Stimulated activated memory B cell treated with anti-CD40 and anti-IgM and Interleukin-4, amounts not matched to agents 10 μg/mL and 1 μg/mL and 100 μg/mL, for 72 hours (primary cell): ENCODE measurements at regions not wholly inside any gene's neighbourhood (a gene's known extent, or its start where the extent isn't known, plus 50 kb on each side); places are given as distances from the start of the nearest gene placed in this dataset.

ENCODE experiments used
- ATAC-seq: fragments of 150-1000 bp; cut with Tn5 transposase; 2 replicates; pipeline ENCODE4 v1.10.0; 2021
- H3K27ac Mint-ChIP-seq: one replicate; pipeline ENCODE4 v1.8.0; 2022; ENCODE audit warnings: mild to moderate bottlenecking, mixed read lengths
- H3K27me3 Mint-ChIP-seq: one replicate; pipeline ENCODE4 v1.8.0; 2022; ENCODE audit warnings: mixed read lengths
- H3K36me3 Mint-ChIP-seq: one replicate; pipeline ENCODE4 v1.8.0; 2022; ENCODE audit warnings: mixed read lengths
- H3K4me1 Mint-ChIP-seq: one replicate; pipeline ENCODE4 v1.8.0; 2022; ENCODE audit warnings: mixed read lengths
- H3K4me3 Mint-ChIP-seq: one replicate; pipeline ENCODE4 v1.8.0; 2022; ENCODE audit warnings: mild to moderate bottlenecking, moderate library complexity, mixed read lengths
- H3K9me3 Mint-ChIP-seq: one replicate; pipeline ENCODE4 v1.8.0; 2022; ENCODE audit warnings: mixed read lengths

GRCh38 chr1:81312272-81312754 is 488.4 kb upstream of the ADGRL2 start:
- H3K4me1 Mint-ChIP-seq: no peaks in the 10 kb centered on the region
- no peaks in the 10 kb centered on the region for H3K9me3 Mint-ChIP-seq
- H3K27me3 Mint-ChIP-seq: no peaks in the 10 kb centered on the region
- ATAC-seq: no peak
- H3K27ac Mint-ChIP-seq: no peak overlapping the region
- H3K4me3 Mint-ChIP-seq: no peak overlapping the region
- no peaks in the 10 kb centered on the region for H3K36me3 Mint-ChIP-seq

- H3K36me3 Mint-ChIP-seq: no peaks in the 10 kb centered on the region
- H3K4me1 Mint-ChIP-seq: no peaks in the 10 kb centered on the region
- H3K27ac Mint-ChIP-seq: no peak overlapping the region
- no peaks in the 10 kb centered on the region for H3K27me3 Mint-ChIP-seq
- no peak overlapping the region for H3K4me3 Mint-ChIP-seq
- no peak for ATAC-seq
- H3K9me3 Mint-ChIP-seq: no peaks in the 10 kb centered on the region
Observed at GRCh38 chr1:81310250-81310649, 490.5 kb upstream of the ADGRL2 start.

- no peaks in the 10 kb centered on the region for H3K4me1 Mint-ChIP-seq
- ATAC-seq: no peak
- no peak overlapping the region for H3K4me3 Mint-ChIP-seq
- no peaks in the 10 kb centered on the region for H3K36me3 Mint-ChIP-seq
- peaks cover 4% of the 10 kb centered on the region for H3K27me3 Mint-ChIP-seq
- no peaks in the 10 kb centered on the region for H3K9me3 Mint-ChIP-seq
- no peak overlapping the region for H3K27ac Mint-ChIP-seq
Observed at GRCh38 chr1:81308191-81308590, 492.5 kb upstream of the ADGRL2 start.

- no peaks in the 10 kb centered on the region for H3K36me3 Mint-ChIP-seq
- H3K4me3 Mint-ChIP-seq: no peak overlapping the region
- no peak for ATAC-seq
- H3K27me3 Mint-ChIP-seq: peaks cover 8% of the 10 kb centered on the region
- no peaks in the 10 kb centered on the region for H3K4me1 Mint-ChIP-seq
- no peak overlapping the region for H3K27ac Mint-ChIP-seq
- no peaks in the 10 kb centered on the region for H3K9me3 Mint-ChIP-seq
Observed at GRCh38 chr1:81307786-81308185, 492.9 kb upstream of the ADGRL2 start.

- Mint-ChIP-seq H3K36me3 (no peaks in the 10 kb centered on the region), H3K27me3 (peaks cover 11% of the 10 kb centered on the region)
- ATAC-seq: peak; percentile 46
Observed at GRCh38 chr1:81305997-81306452, 494.7 kb upstream of the ADGRL2 start.

GRCh38 chr1:81304187-81304586 is 496.5 kb upstream of the ADGRL2 start:
- no peak for ATAC-seq
- Mint-ChIP-seq H3K9me3 (no peaks in the 10 kb centered on the region), H3K4me3 (no peak overlapping the region), H3K36me3 (no peaks in the 10 kb centered on the region), H3K4me1 (no peaks in the 10 kb centered on the region), H3K27me3 (peaks cover 11% of the 10 kb centered on the region), H3K27ac (no peak overlapping the region)

More at GRCh38 chr1:81305997-81306452, 494.7 kb upstream of the ADGRL2 start:
- Mint-ChIP-seq H3K27ac (no peak overlapping the region), H3K9me3 (no peaks in the 10 kb centered on the region), H3K4me1 (no peaks in the 10 kb centered on the region), H3K4me3 (no peak overlapping the region)

- Mint-ChIP-seq H3K27ac (no peak overlapping the region), H3K9me3 (no peaks in the 10 kb centered on the region), H3K4me3 (no peak overlapping the region), H3K4me1 (no peaks in the 10 kb centered on the region), H3K27me3 (peaks cover 11% of the 10 kb centered on the region), H3K36me3 (no peaks in the 10 kb centered on the region)
- ATAC-seq: no peak
Observed at GRCh38 chr1:81299892-81300291, 500.8 kb upstream of the ADGRL2 start.

GRCh38 chr1:81298266-81298665 is 502.5 kb upstream of the ADGRL2 start:
- H3K36me3 Mint-ChIP-seq: no peaks in the 10 kb centered on the region
- no peaks in the 10 kb centered on the region for H3K4me1 Mint-ChIP-seq
- no peaks in the 10 kb centered on the region for H3K9me3 Mint-ChIP-seq
- ATAC-seq: no peak
- no peak overlapping the region for H3K4me3 Mint-ChIP-seq
- peaks cover 8% of the 10 kb centered on the region for H3K27me3 Mint-ChIP-seq
- H3K27ac Mint-ChIP-seq: no peak overlapping the region

- H3K36me3 Mint-ChIP-seq: no peaks in the 10 kb centered on the region
- H3K4me3 Mint-ChIP-seq: no peak overlapping the region
- no peak overlapping the region for H3K27ac Mint-ChIP-seq
- no peaks in the 10 kb centered on the region for H3K27me3 Mint-ChIP-seq
- H3K9me3 Mint-ChIP-seq: no peaks in the 10 kb centered on the region
- H3K4me1 Mint-ChIP-seq: no peaks in the 10 kb centered on the region
- ATAC-seq: no peak
Observed at GRCh38 chr1:81296601-81297000, 504.1 kb upstream of the ADGRL2 start.

GRCh38 chr1:81290326-81290725 is 510.4 kb upstream of the ADGRL2 start:
- H3K9me3 Mint-ChIP-seq: no peaks in the 10 kb centered on the region
- no peaks in the 10 kb centered on the region for H3K4me1 Mint-ChIP-seq
- no peak for ATAC-seq
- H3K4me3 Mint-ChIP-seq: no peak overlapping the region
- no peaks in the 10 kb centered on the region for H3K36me3 Mint-ChIP-seq
- no peak overlapping the region for H3K27ac Mint-ChIP-seq
- no peaks in the 10 kb centered on the region for H3K27me3 Mint-ChIP-seq

- no peaks in the 10 kb centered on the region for H3K36me3 Mint-ChIP-seq
- H3K4me3 Mint-ChIP-seq: no peak overlapping the region
- no peaks in the 10 kb centered on the region for H3K9me3 Mint-ChIP-seq
- no peak for ATAC-seq
- H3K27ac Mint-ChIP-seq: no peak overlapping the region
- no peaks in the 10 kb centered on the region for H3K4me1 Mint-ChIP-seq
- H3K27me3 Mint-ChIP-seq: no peaks in the 10 kb centered on the region
Observed at GRCh38 chr1:81288689-81289088, 512.0 kb upstream of the ADGRL2 start.

- no peaks in the 10 kb centered on the region for H3K27me3 Mint-ChIP-seq
- H3K27ac Mint-ChIP-seq: no peak overlapping the region
- no peaks in the 10 kb centered on the region for H3K4me1 Mint-ChIP-seq
- ATAC-seq: no peak
- no peaks in the 10 kb centered on the region for H3K9me3 Mint-ChIP-seq
- H3K36me3 Mint-ChIP-seq: no peaks in the 10 kb centered on the region
- H3K4me3 Mint-ChIP-seq: no peak overlapping the region
Observed at GRCh38 chr1:81287411-81288080, 513.2 kb upstream of the ADGRL2 start.

- Mint-ChIP-seq H3K4me1 (no peaks in the 10 kb centered on the region), H3K36me3 (no peaks in the 10 kb centered on the region), H3K9me3 (no peaks in the 10 kb centered on the region), H3K4me3 (no peak overlapping the region), H3K27ac (no peak overlapping the region), H3K27me3 (no peaks in the 10 kb centered on the region)
- no peak for ATAC-seq
Observed at GRCh38 chr1:81270051-81270450, 530.7 kb upstream of the ADGRL2 start.

- Mint-ChIP-seq H3K36me3 (no peaks in the 10 kb centered on the region), H3K27ac (no peak overlapping the region), H3K27me3 (no peaks in the 10 kb centered on the region), H3K4me1 (no peaks in the 10 kb centered on the region), H3K9me3 (no peaks in the 10 kb centered on the region), H3K4me3 (no peak overlapping the region)
- no peak for ATAC-seq
Observed at GRCh38 chr1:81264976-81265375, 535.8 kb upstream of the ADGRL2 start.

GRCh38 chr1:81259625-81260411 is 540.9 kb upstream of the ADGRL2 start:
- no peaks in the 10 kb centered on the region for H3K36me3 Mint-ChIP-seq
- H3K27me3 Mint-ChIP-seq: no peaks in the 10 kb centered on the region
- no peak overlapping the region for H3K4me3 Mint-ChIP-seq
- ATAC-seq: no peak
- no peak overlapping the region for H3K27ac Mint-ChIP-seq
- no peaks in the 10 kb centered on the region for H3K9me3 Mint-ChIP-seq
- H3K4me1 Mint-ChIP-seq: no peaks in the 10 kb centered on the region

- H3K27me3 Mint-ChIP-seq: no peaks in the 10 kb centered on the region
- H3K4me3 Mint-ChIP-seq: no peak overlapping the region
- H3K4me1 Mint-ChIP-seq: no peaks in the 10 kb centered on the region
- H3K9me3 Mint-ChIP-seq: no peaks in the 10 kb centered on the region
- H3K27ac Mint-ChIP-seq: no peak overlapping the region
- H3K36me3 Mint-ChIP-seq: no peaks in the 10 kb centered on the region
- no peak for ATAC-seq
Observed at GRCh38 chr1:81254560-81254959, 546.2 kb upstream of the ADGRL2 start.
